ENCODE measurements at regions not wholly inside any gene's neighbourhood (a gene's known extent, or its start where the extent isn't known, plus 50 kb on each side); places are given as distances from the start of the nearest gene placed in this dataset.

- TF ChIP-seq PAX5 (IDR thresholded peaks at IDR 0.05; ENCODE audit: insufficient read depth, low read length, severe bottlenecking) (no peak), POLR2AphosphoS5 (IDR thresholded peaks at IDR 0.05; ENCODE audit: low read depth, low read length) (no peak), POLR2A (IDR thresholded peaks at IDR 0.05; ENCODE audit: low read depth, low read length) (no peak)
These were observed 353.9 kb downstream of the LMO4 start for GRCh38 chr1:87682565-87682964.
